GM12865 (cell line): ENCODE measurements at regions not wholly inside any gene's neighbourhood (a gene's known extent, or its start where the extent isn't known, plus 50 kb on each side); places are given as distances from the start of the nearest gene placed in this dataset.

Source experiments
- DNase-seq: peaks from one replicate; pipeline ENCODE4 v3.0.0; 2010; ENCODE audit warnings: low read depth
- H3K4me3 ChIP-seq: 2 replicates; pipeline ENCODE4 v1.5.1; 2011; ENCODE audit warnings: mild to moderate bottlenecking, low read depth, low read length, control low read depth
- CTCF ChIP-seq: IDR thresholded peaks from 2 replicates; pipeline ENCODE4 v1.5.1; 2011; ENCODE audit warnings: low read length, control low read depth, low read depth, inconsistent platforms; ENCODE audit not compliant: insufficient read depth; ENCODE audit errors: missing control alignments

- peak overlapping the region; percentile 17 for H3K4me3 ChIP-seq
- peak; percentile 50 for DNase-seq
Measured at GRCh38 chr1:78203410-78203982, 157.7 kb downstream of the GIPC2 start.

- DNase-seq: no peak
- no peak overlapping the region for H3K4me3 ChIP-seq
- TF ChIP-seq CTCF: no peak
Measured at GRCh38 chr1:78210175-78210574, 164.4 kb downstream of the GIPC2 start.

DNA sequence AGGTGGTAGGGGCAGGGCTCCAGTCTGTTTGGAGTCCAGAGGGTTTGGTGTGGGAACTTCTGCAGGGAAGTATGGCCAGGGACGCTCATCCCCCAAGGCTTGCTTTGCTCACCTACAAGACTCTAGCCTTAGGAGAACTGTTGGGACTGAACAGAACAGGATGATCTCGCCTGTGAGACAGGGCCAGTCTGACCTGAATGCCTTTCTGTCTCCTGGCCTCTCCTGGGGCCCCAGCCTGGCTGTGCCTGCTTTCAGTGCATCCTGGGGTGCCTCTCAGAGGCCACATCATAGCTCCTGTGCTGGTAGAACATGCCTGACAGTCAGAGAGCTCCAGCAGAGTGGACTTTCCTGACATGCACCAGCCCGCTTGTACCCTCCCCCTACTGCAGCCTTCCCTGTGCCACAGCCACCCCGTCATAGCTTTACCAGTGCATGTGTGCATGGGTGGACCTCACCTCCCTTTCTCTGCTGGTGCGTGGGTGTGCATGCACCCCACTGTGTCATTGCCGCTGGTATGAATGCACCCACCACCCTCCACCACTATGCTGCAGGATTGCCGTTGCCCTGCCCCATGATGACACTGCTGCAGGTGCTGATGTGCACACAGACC, 165.8 kb downstream of the GIPC2 start:
- no peak overlapping the region for H3K4me3 ChIP-seq
- no peak for DNase-seq
- no peak for TF ChIP-seq CTCF

GRCh38 chr1:78214334-78214733, 168.6 kb downstream of the GIPC2 start:
- no peak for TF ChIP-seq CTCF
- no peak for DNase-seq
- no peak overlapping the region for H3K4me3 ChIP-seq

GRCh38 chr1:78222225-78222959, 176.6 kb downstream of the GIPC2 start:
- H3K4me3 ChIP-seq: no peak overlapping the region
- no peak for DNase-seq
- TF ChIP-seq CTCF: no peak

GRCh38 chr1:78222960-78223358, 177.2 kb downstream of the GIPC2 start:
- DNase-seq: no peak
- no peak for TF ChIP-seq CTCF
- no peak overlapping the region for H3K4me3 ChIP-seq

GRCh38 chr1:78223417-78224215, 177.8 kb downstream of the GIPC2 start:
- no peak for TF ChIP-seq CTCF
- no peak for DNase-seq
- H3K4me3 ChIP-seq: no peak overlapping the region
